ENCODE measurements at regions not wholly inside any gene's neighbourhood (a gene's known extent, or its start where the extent isn't known, plus 50 kb on each side); places are given as distances from the start of the nearest gene placed in this dataset.

DNA sequence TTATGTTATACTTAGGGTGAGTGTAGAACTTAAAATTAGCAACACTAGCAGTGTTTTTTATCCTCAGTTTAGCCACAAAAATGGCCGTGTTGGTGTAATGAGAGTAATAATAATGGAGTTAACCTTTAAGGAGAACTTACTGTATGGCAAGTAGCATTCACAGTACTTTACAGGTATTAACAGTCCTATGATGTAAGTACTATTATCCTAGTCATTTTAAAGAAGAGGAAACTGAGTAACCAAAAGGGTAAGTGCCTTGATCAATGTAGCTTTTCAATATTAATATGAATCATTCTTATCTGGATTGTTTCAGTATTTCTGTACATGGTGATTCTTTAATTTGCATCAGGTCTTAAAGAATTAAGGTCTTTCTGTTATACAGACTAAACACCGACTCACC lies 170.3 kb downstream of the CD47 start:
- TF ChIP-seq, protein P1, sequence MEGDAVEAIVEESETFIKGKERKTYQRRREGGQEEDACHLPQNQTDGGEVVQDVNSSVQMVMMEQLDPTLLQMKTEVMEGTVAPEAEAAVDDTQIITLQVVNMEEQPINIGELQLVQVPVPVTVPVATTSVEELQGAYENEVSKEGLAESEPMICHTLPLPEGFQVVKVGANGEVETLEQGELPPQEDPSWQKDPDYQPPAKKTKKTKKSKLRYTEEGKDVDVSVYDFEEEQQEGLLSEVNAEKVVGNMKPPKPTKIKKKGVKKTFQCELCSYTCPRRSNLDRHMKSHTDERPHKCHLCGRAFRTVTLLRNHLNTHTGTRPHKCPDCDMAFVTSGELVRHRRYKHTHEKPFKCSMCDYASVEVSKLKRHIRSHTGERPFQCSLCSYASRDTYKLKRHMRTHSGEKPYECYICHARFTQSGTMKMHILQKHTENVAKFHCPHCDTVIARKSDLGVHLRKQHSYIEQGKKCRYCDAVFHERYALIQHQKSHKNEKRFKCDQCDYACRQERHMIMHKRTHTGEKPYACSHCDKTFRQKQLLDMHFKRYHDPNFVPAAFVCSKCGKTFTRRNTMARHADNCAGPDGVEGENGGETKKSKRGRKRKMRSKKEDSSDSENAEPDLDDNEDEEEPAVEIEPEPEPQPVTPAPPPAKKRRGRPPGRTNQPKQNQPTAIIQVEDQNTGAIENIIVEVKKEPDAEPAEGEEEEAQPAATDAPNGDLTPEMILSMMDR (IDR thresholded peaks at IDR 0.05): no peak
- no peak for TF ChIP-seq POLR2A (IDR thresholded peaks at IDR 0.05)

Data from Peyer's patch (tissue), 4 donors.